ENCODE measurements at regions not wholly inside any gene's neighbourhood (a gene's known extent, or its start where the extent isn't known, plus 50 kb on each side); places are given as distances from the start of the nearest gene placed in this dataset.

DNA sequence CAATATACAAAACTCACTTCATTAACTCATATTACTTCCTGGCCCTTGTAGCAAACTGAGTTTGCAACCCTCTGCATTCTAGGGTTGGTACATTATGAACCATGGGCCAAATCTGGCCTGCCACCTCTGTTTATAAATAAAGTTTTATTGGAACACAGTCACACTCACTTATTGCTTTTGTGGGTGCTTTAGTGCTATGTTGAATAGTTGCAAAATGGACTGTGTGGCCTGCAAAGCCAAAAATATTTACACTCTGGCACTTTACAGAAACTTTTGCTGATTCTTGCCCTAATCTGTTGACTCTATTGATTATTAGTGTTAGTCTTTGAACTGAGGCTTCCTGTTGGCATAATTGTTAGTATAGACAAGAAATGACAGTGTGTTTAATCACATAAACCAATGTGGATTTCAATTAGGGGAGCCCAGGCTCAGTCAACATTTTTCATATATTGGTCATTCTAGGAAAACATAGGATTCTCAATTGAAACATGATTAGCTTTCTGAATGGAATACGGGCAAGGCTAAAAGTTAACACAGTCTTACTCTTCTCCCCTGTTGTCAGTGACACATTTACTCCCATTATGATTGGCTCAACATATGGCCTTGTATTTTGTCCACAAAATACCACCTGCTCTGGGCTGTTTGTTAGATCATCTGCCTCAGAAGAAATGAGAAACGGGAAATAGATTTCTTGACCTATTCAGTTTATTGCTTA lies 241.9 kb upstream of the ZFP64 start:
- Histone ChIP-seq H3K9me3 (ENCODE audit: low read depth) (no peaks in the 10 kb centered on the region), H3K4me1 (ENCODE audit: low read depth) (no peaks in the 10 kb centered on the region), H3K4me3 (no peak overlapping the region), H3K27me3 (no peaks in the 10 kb centered on the region), H3K27ac (no peak overlapping the region), H3K36me3 (no peaks in the 10 kb centered on the region)
- TF ChIP-seq, protein P1, sequence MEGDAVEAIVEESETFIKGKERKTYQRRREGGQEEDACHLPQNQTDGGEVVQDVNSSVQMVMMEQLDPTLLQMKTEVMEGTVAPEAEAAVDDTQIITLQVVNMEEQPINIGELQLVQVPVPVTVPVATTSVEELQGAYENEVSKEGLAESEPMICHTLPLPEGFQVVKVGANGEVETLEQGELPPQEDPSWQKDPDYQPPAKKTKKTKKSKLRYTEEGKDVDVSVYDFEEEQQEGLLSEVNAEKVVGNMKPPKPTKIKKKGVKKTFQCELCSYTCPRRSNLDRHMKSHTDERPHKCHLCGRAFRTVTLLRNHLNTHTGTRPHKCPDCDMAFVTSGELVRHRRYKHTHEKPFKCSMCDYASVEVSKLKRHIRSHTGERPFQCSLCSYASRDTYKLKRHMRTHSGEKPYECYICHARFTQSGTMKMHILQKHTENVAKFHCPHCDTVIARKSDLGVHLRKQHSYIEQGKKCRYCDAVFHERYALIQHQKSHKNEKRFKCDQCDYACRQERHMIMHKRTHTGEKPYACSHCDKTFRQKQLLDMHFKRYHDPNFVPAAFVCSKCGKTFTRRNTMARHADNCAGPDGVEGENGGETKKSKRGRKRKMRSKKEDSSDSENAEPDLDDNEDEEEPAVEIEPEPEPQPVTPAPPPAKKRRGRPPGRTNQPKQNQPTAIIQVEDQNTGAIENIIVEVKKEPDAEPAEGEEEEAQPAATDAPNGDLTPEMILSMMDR (IDR thresholded peaks at IDR 0.05; ENCODE audit: low read depth, low read length), result no peak
- no peak for DNase-seq (ENCODE audit: low read depth in 1 of 2, low spot score in 1 of 2)

DNA sequence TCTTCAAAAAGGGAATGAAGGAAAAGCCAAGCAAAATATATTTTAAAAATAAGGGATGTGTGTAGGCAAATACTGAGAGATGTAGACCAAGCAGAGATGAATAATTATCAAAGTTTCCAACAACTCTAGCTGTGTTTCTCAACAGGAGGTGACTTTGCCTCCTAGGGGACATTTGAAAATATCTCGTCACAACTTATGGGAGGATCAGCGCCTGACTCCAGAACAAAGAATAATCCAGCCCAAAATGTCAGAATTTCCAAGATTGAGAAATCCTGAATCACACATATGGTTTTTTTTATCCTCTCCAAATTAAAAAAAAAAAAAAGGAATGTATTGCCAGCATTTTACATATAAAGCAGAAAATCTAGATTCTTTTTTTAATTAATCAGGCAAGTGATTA lies 241.2 kb upstream of the ZFP64 start:
- H3K27ac ChIP-seq, result no peak overlapping the region
- peak in 1 of 2 donors; percentile 65 for DNase-seq (ENCODE audit: low read depth in 1 of 2, low spot score in 1 of 2)
- no peaks in the 10 kb centered on the region for H3K9me3 ChIP-seq (ENCODE audit: low read depth)
- H3K36me3 ChIP-seq, result no peaks in the 10 kb centered on the region
- H3K27me3 ChIP-seq, result no peaks in the 10 kb centered on the region
- H3K4me3 ChIP-seq, result no peak overlapping the region
- H3K4me1 ChIP-seq (ENCODE audit: low read depth), result no peaks in the 10 kb centered on the region
- TF ChIP-seq, protein P1 (IDR thresholded peaks at IDR 0.05; ENCODE audit: low read depth, low read length), result no peak

DNA sequence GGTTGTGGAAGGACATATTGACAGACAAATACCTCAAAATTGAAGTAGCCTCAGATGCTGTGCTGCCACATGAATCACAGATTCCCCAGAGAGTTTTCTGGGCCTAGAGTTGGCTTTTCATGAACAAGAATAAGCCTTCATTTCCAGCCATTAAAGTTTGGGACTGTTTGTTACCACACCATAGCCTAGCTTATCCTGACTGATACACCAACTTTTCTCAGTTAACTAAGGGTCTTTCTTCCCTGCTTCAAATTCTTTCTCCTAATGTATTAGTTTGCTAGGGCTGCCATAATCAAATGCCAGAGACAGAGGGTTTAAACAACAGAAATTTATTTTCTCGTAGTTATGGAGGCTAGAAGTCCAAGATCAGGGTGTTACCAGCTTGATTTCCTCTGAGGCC lies 237.4 kb upstream of the ZFP64 start:
- DNase-seq (ENCODE audit: low read depth in 1 of 2, low spot score in 1 of 2), result no peak
- no peak overlapping the region for H3K4me3 ChIP-seq
- H3K36me3 ChIP-seq, result no peaks in the 10 kb centered on the region
- TF ChIP-seq, protein P1 (IDR thresholded peaks at IDR 0.05; ENCODE audit: low read depth, low read length), result no peak
- no peaks in the 10 kb centered on the region for H3K4me1 ChIP-seq (ENCODE audit: low read depth)
- H3K9me3 ChIP-seq (ENCODE audit: low read depth), result no peaks in the 10 kb centered on the region
- H3K27me3 ChIP-seq, result no peaks in the 10 kb centered on the region
- no peak overlapping the region for H3K27ac ChIP-seq

DNA sequence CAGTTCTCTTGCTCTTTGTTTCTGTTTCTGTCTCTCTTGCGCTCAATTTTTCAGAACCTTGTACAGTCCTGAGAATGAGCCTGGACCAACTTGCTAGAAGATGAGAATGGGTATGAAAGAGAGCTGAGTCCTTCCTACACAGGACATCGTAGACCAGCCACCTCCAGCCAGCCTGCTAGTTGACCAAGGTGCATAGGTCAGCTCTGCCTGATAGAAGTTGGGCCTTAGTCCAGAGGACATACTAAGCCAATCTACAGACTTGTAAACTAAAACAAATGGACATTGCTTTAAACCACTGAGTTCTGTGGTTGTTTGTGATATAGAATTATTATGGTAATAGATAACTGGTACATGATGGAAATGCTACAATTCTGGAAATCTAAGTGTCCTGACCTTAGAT lies 236.4 kb upstream of the ZFP64 start:
- Histone ChIP-seq H3K36me3 (no peaks in the 10 kb centered on the region), H3K9me3 (ENCODE audit: low read depth) (no peaks in the 10 kb centered on the region), H3K27me3 (no peaks in the 10 kb centered on the region), H3K27ac (no peak overlapping the region), H3K4me3 (no peak overlapping the region), H3K4me1 (ENCODE audit: low read depth) (no peaks in the 10 kb centered on the region)
- no peak for DNase-seq (ENCODE audit: low read depth in 1 of 2, low spot score in 1 of 2)
- TF ChIP-seq, protein P1 (IDR thresholded peaks at IDR 0.05; ENCODE audit: low read depth, low read length), result no peak

DNA sequence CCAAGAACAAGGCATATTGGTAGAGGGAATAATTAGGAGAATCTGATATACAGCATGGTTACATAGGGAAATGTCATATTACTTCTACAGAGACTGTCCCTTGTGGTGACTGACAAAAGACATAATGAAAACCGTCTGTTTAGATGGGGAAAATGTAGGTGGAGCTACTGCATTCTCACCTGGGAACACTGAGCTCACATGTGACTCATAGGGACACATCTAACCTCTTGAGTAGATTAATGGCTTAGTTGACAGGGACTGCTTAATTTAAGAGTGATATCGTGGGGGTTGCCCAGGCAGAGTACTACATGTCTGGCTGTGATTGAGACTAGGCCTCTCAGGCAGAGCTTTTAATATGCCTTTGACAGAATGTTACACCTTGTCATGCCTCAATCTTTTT lies 235.3 kb upstream of the ZFP64 start:
- no peak for DNase-seq (ENCODE audit: low read depth in 1 of 2, low spot score in 1 of 2)
- Histone ChIP-seq H3K36me3 (no peaks in the 10 kb centered on the region), H3K27me3 (no peaks in the 10 kb centered on the region), H3K9me3 (ENCODE audit: low read depth) (no peaks in the 10 kb centered on the region), H3K4me3 (no peak overlapping the region), H3K4me1 (ENCODE audit: low read depth) (no peaks in the 10 kb centered on the region), H3K27ac (no peak overlapping the region)
- TF ChIP-seq, protein P1 (IDR thresholded peaks at IDR 0.05; ENCODE audit: low read depth, low read length), result no peak

All from cardiac muscle cell (in vitro differentiated cells and primary cell).